ENCODE measurements at regions not wholly inside any gene's neighbourhood (a gene's known extent, or its start where the extent isn't known, plus 50 kb on each side); places are given as distances from the start of the nearest gene placed in this dataset.
"Not testable (repeated sequence)": the region's sequence is repeated elsewhere in the genome, so short reads cannot be mapped to it uniquely, and the experiment has no call there.

DNA sequence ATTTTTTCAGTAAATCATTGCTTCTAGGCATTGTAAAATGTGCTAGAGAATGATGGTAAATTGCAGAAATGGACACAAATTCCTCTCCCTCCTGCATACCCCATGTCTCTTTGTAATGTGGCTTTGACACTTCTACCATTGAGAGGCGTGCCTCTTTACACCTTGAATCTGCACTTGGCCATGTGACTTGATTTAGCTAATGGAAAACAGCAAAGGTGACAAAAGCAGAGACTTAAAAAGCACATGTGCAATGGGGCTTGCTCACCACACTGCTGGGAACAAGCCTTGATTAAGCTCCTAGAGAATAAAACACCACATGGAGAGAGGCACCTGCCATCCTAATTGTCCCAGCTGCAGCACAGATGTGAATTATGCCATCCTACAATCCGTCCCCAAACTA lies 69.9 kb upstream of the NAA35 start:
- H3K27ac ChIP-seq, result no peak overlapping the region
- ATAC-seq (ENCODE audit: low FRiP score in 2 of 2) (no peak), DNase-seq (no peak)
- no peaks in the 10 kb centered on the region for H3K4me1 ChIP-seq
- H3K9me3 ChIP-seq, result no peaks in the 10 kb centered on the region
- H3K36me3 ChIP-seq, result no peaks in the 10 kb centered on the region
- no peak overlapping the region for H3K4me3 ChIP-seq
- 77 to 86% methylated on average over 2 of the region's 2 CpGs for WGBS, 2 donors
- TF ChIP-seq POLR2A (IDR thresholded peaks at IDR 0.05) (no peak), POLR2AphosphoS5 (IDR thresholded peaks at IDR 0.05) (no peak), EP300 (IDR thresholded peaks at IDR 0.05) (no peak)
- TF ChIP-seq, protein P1, sequence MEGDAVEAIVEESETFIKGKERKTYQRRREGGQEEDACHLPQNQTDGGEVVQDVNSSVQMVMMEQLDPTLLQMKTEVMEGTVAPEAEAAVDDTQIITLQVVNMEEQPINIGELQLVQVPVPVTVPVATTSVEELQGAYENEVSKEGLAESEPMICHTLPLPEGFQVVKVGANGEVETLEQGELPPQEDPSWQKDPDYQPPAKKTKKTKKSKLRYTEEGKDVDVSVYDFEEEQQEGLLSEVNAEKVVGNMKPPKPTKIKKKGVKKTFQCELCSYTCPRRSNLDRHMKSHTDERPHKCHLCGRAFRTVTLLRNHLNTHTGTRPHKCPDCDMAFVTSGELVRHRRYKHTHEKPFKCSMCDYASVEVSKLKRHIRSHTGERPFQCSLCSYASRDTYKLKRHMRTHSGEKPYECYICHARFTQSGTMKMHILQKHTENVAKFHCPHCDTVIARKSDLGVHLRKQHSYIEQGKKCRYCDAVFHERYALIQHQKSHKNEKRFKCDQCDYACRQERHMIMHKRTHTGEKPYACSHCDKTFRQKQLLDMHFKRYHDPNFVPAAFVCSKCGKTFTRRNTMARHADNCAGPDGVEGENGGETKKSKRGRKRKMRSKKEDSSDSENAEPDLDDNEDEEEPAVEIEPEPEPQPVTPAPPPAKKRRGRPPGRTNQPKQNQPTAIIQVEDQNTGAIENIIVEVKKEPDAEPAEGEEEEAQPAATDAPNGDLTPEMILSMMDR (IDR thresholded peaks at IDR 0.05), result no peak
- H3K27me3 ChIP-seq, result no peaks in the 10 kb centered on the region

- 59 to 69% methylated on average over 5 of the region's 5 CpGs for WGBS, 2 donors
- not testable (repeated sequence) for DNase-seq; H3K36me3 ChIP-seq; ATAC-seq (ENCODE audit: low FRiP score in 2 of 2); H3K9me3 ChIP-seq; H3K4me3 ChIP-seq; H3K4me1 ChIP-seq; H3K27me3 ChIP-seq; H3K27ac ChIP-seq
Measured at GRCh38 chr9:85871683-85872082, 69.3 kb upstream of the NAA35 start.

GRCh38 chr9:85872463-85872862 lies 68.5 kb upstream of the NAA35 start:
- Histone ChIP-seq H3K9me3 (no peaks in the 10 kb centered on the region), H3K27ac (no peak overlapping the region), H3K4me1 (no peaks in the 10 kb centered on the region), H3K36me3 (no peaks in the 10 kb centered on the region), H3K27me3 (no peaks in the 10 kb centered on the region), H3K4me3 (no peak overlapping the region)
- TF ChIP-seq POLR2A (IDR thresholded peaks at IDR 0.05) (no peak), POLR2AphosphoS5 (IDR thresholded peaks at IDR 0.05) (no peak), EP300 (IDR thresholded peaks at IDR 0.05) (no peak)
- TF ChIP-seq, protein P1 (IDR thresholded peaks at IDR 0.05), result no peak
- no peak for ATAC-seq (ENCODE audit: low FRiP score in 2 of 2)
- no peak for DNase-seq
- 94 to 95% methylated on average over 6 of the region's 6 CpGs for WGBS, 2 donors

- no peak for DNase-seq
- Histone ChIP-seq H3K4me1 (no peaks in the 10 kb centered on the region), H3K27me3 (no peaks in the 10 kb centered on the region), H3K4me3 (no peak overlapping the region), H3K36me3 (no peaks in the 10 kb centered on the region), H3K9me3 (no peaks in the 10 kb centered on the region), H3K27ac (no peak overlapping the region)
- TF ChIP-seq POLR2A (IDR thresholded peaks at IDR 0.05), result no peak
- TF ChIP-seq EP300 (IDR thresholded peaks at IDR 0.05), result no peak
- TF ChIP-seq, protein P1 (IDR thresholded peaks at IDR 0.05), result no peak
- TF ChIP-seq POLR2AphosphoS5 (IDR thresholded peaks at IDR 0.05), result no peak
- no peak for ATAC-seq (ENCODE audit: low FRiP score in 2 of 2)
Measured at GRCh38 chr9:85876628-85877027, 64.3 kb upstream of the NAA35 start.

- H3K36me3 ChIP-seq; DNase-seq; H3K4me1 ChIP-seq; H3K9me3 ChIP-seq; H3K27me3 ChIP-seq; H3K4me3 ChIP-seq; ATAC-seq (ENCODE audit: low FRiP score in 2 of 2); H3K27ac ChIP-seq: not testable (repeated sequence)
- 80% methylated on average over 5 of the region's 5 CpGs for WGBS, 2 donors
Measured at GRCh38 chr9:85878872-85879597, 61.9 kb upstream of the NAA35 start.

DNA sequence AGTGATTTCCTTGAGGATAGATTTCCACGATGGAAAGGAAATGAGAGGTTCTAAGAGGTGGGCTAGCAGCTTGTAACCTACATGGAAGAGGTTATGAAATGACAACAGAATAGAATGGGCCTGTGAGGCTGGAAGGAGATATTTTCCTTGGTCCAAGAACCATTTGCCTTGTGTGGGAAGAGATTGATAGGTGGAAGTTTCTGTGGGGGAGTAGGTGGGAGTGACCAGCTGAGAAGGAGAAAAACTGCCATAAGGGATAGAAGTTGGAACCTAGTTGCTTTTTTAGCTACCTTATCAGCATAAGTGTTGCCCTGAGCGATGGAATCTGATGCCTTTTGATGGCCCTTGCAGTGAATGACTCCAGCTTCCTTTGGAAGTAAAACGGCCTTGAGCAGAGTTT lies 60.4 kb upstream of the NAA35 start:
- H3K9me3 ChIP-seq; H3K36me3 ChIP-seq; H3K4me3 ChIP-seq; H3K27me3 ChIP-seq; H3K27ac ChIP-seq; DNase-seq; H3K4me1 ChIP-seq; ATAC-seq (ENCODE audit: low FRiP score in 2 of 2): not testable (repeated sequence)
- WGBS, 2 donors, result 68 to 73% methylated on average over 3 of the region's 3 CpGs
